GM19351 (cell line): ENCODE measurements at regions not wholly inside any gene's neighbourhood (a gene's known extent, or its start where the extent isn't known, plus 50 kb on each side); places are given as distances from the start of the nearest gene placed in this dataset.
"Not testable (repeated sequence)": the region's sequence is repeated elsewhere in the genome, so short reads cannot be mapped to it uniquely, and the experiment has no call there.

Source experiments
- ATAC-seq: cut with Tn5 transposase; IDR thresholded peaks from one replicate; pipeline ENCODE4 v1.9.1; 2021; ENCODE audit warnings: mild to moderate bottlenecking, moderate library complexity; ENCODE audit not compliant: unreplicated experiment

- ATAC-seq: no peak
Observed at GRCh38 chr12:20155374-20155773, 213.0 kb upstream of the PDE3A start.

GRCh38 chr12:20160899-20161298 lies 207.4 kb upstream of the PDE3A start:
- not testable (repeated sequence) for ATAC-seq

GRCh38 chr12:20174528-20175175 lies 193.7 kb upstream of the PDE3A start:
- no peak for ATAC-seq

GRCh38 chr12:20175704-20176388 lies 192.5 kb upstream of the PDE3A start:
- ATAC-seq: no peak

- ATAC-seq: no peak
Observed at GRCh38 chr12:20181416-20182180, 186.7 kb upstream of the PDE3A start.

- ATAC-seq: no peak
Observed at GRCh38 chr12:20183563-20183962, 184.8 kb upstream of the PDE3A start.

- no peak for ATAC-seq
Observed at GRCh38 chr12:20184514-20184913, 183.8 kb upstream of the PDE3A start.

- ATAC-seq: no peak
Observed at GRCh38 chr12:20187456-20187855, 180.9 kb upstream of the PDE3A start.

- ATAC-seq: no peak
Observed at GRCh38 chr12:20188930-20189653, 179.2 kb upstream of the PDE3A start.

- ATAC-seq: no peak
Observed at GRCh38 chr12:20189767-20190166, 178.6 kb upstream of the PDE3A start.

- no peak for ATAC-seq
Observed at GRCh38 chr12:20194171-20194570, 174.2 kb upstream of the PDE3A start.

GRCh38 chr12:20196767-20197166 lies 171.6 kb upstream of the PDE3A start:
- no peak for ATAC-seq

- no peak for ATAC-seq
Observed at GRCh38 chr12:20197411-20197810, 170.9 kb upstream of the PDE3A start.

- ATAC-seq: no peak
Observed at GRCh38 chr12:20199780-20200179, 168.6 kb upstream of the PDE3A start.

GRCh38 chr12:20201733-20202132 lies 166.6 kb upstream of the PDE3A start:
- no peak for ATAC-seq

- no peak for ATAC-seq
Observed at GRCh38 chr12:20205854-20206253, 162.5 kb upstream of the PDE3A start.

- ATAC-seq: no peak
Observed at GRCh38 chr12:20206410-20206809, 161.9 kb upstream of the PDE3A start.

- ATAC-seq: no peak
Observed at GRCh38 chr12:20210621-20211215, 157.6 kb upstream of the PDE3A start.

GRCh38 chr12:20211541-20211940 lies 156.8 kb upstream of the PDE3A start:
- no peak for ATAC-seq

- no peak for ATAC-seq
Observed at GRCh38 chr12:20211981-20212421, 156.3 kb upstream of the PDE3A start.
